ENCODE measurements at regions not wholly inside any gene's neighbourhood (a gene's known extent, or its start where the extent isn't known, plus 50 kb on each side); places are given as distances from the start of the nearest gene placed in this dataset.
"Not testable (repeated sequence)": the region's sequence is repeated elsewhere in the genome, so short reads cannot be mapped to it uniquely, and the experiment has no call there.

GRCh38 chr3:5376761-5377160, 189.3 kb downstream of the EDEM1 start:
- Histone ChIP-seq H3K4me3 (ENCODE audit: low read depth in 1 of 5, low read length in 5 of 5) (no peak overlapping the region), H3K27me3 (ENCODE audit: control insufficient read depth in 5 of 5, insufficient read depth in 4 of 5, low read length in 5 of 5) (no peaks in the 10 kb centered on the region)

GRCh38 chr3:5379266-5379665, 191.8 kb downstream of the EDEM1 start:
- H3K36me3 ChIP-seq (ENCODE audit: control insufficient read depth in 5 of 5, insufficient read depth in 5 of 5, low read length in 5 of 5); H3K9ac ChIP-seq (ENCODE audit: low read length in 5 of 5); H3K27me3 ChIP-seq (ENCODE audit: control insufficient read depth in 5 of 5, insufficient read depth in 4 of 5, low read length in 5 of 5); H3K9me3 ChIP-seq (ENCODE audit: control insufficient read depth in 5 of 5, low read length in 5 of 5); H3K4me3 ChIP-seq (ENCODE audit: low read depth in 1 of 5, low read length in 5 of 5); H3K4me1 ChIP-seq (ENCODE audit: control insufficient read depth in 5 of 5, insufficient read depth in 5 of 5, low read length in 5 of 5); H3K27ac ChIP-seq (ENCODE audit: low read depth, low read length): not testable (repeated sequence)

More at GRCh38 chr3:5376761-5377160, 189.3 kb downstream of the EDEM1 start:
- Histone ChIP-seq H3K9me3 (ENCODE audit: control insufficient read depth in 5 of 5, low read length in 5 of 5) (peaks cover 0 to 3% (median 2%) of the 10 kb centered on the region in 5 donors), H3K9ac (ENCODE audit: low read length in 5 of 5) (no peak overlapping the region), H3K36me3 (ENCODE audit: control insufficient read depth in 5 of 5, insufficient read depth in 5 of 5, low read length in 5 of 5) (no peaks in the 10 kb centered on the region), H3K27ac (ENCODE audit: low read depth, low read length) (no peak overlapping the region), H3K4me1 (ENCODE audit: control insufficient read depth in 5 of 5, insufficient read depth in 5 of 5, low read length in 5 of 5) (no peaks in the 10 kb centered on the region)

GRCh38 chr3:5383486-5384263, 196.2 kb downstream of the EDEM1 start:
- not testable (repeated sequence) for H3K27me3 ChIP-seq (ENCODE audit: control insufficient read depth in 5 of 5, insufficient read depth in 4 of 5, low read length in 5 of 5); H3K9ac ChIP-seq (ENCODE audit: low read length in 5 of 5); H3K36me3 ChIP-seq (ENCODE audit: control insufficient read depth in 5 of 5, insufficient read depth in 5 of 5, low read length in 5 of 5); H3K9me3 ChIP-seq (ENCODE audit: control insufficient read depth in 5 of 5, low read length in 5 of 5); H3K27ac ChIP-seq (ENCODE audit: low read depth, low read length); H3K4me1 ChIP-seq (ENCODE audit: control insufficient read depth in 5 of 5, insufficient read depth in 5 of 5, low read length in 5 of 5); H3K4me3 ChIP-seq (ENCODE audit: low read depth in 1 of 5, low read length in 5 of 5)

- Histone ChIP-seq H3K36me3 (ENCODE audit: control insufficient read depth in 5 of 5, insufficient read depth in 5 of 5, low read length in 5 of 5) (no peaks in the 10 kb centered on the region), H3K4me1 (ENCODE audit: control insufficient read depth in 5 of 5, insufficient read depth in 5 of 5, low read length in 5 of 5) (no peaks in the 10 kb centered on the region), H3K27me3 (ENCODE audit: control insufficient read depth in 5 of 5, insufficient read depth in 4 of 5, low read length in 5 of 5) (no peaks in the 10 kb centered on the region), H3K9ac (ENCODE audit: low read length in 5 of 5) (no peak overlapping the region), H3K9me3 (ENCODE audit: control insufficient read depth in 5 of 5, low read length in 5 of 5) (no peaks in the 10 kb centered on the region), H3K4me3 (ENCODE audit: low read depth in 1 of 5, low read length in 5 of 5) (no peak overlapping the region), H3K27ac (ENCODE audit: low read depth, low read length) (no peak overlapping the region)
Observed at GRCh38 chr3:5384557-5385236, 197.2 kb downstream of the EDEM1 start.

GRCh38 chr3:5388091-5388490, 200.6 kb downstream of the EDEM1 start:
- Histone ChIP-seq H3K27ac (ENCODE audit: low read depth, low read length) (no peak overlapping the region), H3K4me1 (ENCODE audit: control insufficient read depth in 5 of 5, insufficient read depth in 5 of 5, low read length in 5 of 5) (no peaks in the 10 kb centered on the region), H3K27me3 (ENCODE audit: control insufficient read depth in 5 of 5, insufficient read depth in 4 of 5, low read length in 5 of 5) (no peaks in the 10 kb centered on the region), H3K36me3 (ENCODE audit: control insufficient read depth in 5 of 5, insufficient read depth in 5 of 5, low read length in 5 of 5) (no peaks in the 10 kb centered on the region), H3K4me3 (ENCODE audit: low read depth in 1 of 5, low read length in 5 of 5) (no peak overlapping the region), H3K9ac (ENCODE audit: low read length in 5 of 5) (no peak overlapping the region), H3K9me3 (ENCODE audit: control insufficient read depth in 5 of 5, low read length in 5 of 5) (no peaks in the 10 kb centered on the region)

- H3K4me1 ChIP-seq (ENCODE audit: control insufficient read depth in 5 of 5, insufficient read depth in 5 of 5, low read length in 5 of 5), result no peaks in the 10 kb centered on the region
- H3K27me3 ChIP-seq (ENCODE audit: control insufficient read depth in 5 of 5, insufficient read depth in 4 of 5, low read length in 5 of 5), result no peaks in the 10 kb centered on the region
- H3K4me3 ChIP-seq (ENCODE audit: low read depth in 1 of 5, low read length in 5 of 5), result no peak overlapping the region
- no peaks in the 10 kb centered on the region for H3K36me3 ChIP-seq (ENCODE audit: control insufficient read depth in 5 of 5, insufficient read depth in 5 of 5, low read length in 5 of 5)
- no peaks in the 10 kb centered on the region for H3K9me3 ChIP-seq (ENCODE audit: control insufficient read depth in 5 of 5, low read length in 5 of 5)
- H3K9ac ChIP-seq (ENCODE audit: low read length in 5 of 5), result no peak overlapping the region
- no peak overlapping the region for H3K27ac ChIP-seq (ENCODE audit: low read depth, low read length)
Observed at GRCh38 chr3:5389057-5389456, 201.6 kb downstream of the EDEM1 start.

- H3K9ac ChIP-seq (ENCODE audit: low read length in 5 of 5), result no peak overlapping the region
- H3K9me3 ChIP-seq (ENCODE audit: control insufficient read depth in 5 of 5, low read length in 5 of 5), result no peaks in the 10 kb centered on the region
- no peaks in the 10 kb centered on the region for H3K27me3 ChIP-seq (ENCODE audit: control insufficient read depth in 5 of 5, insufficient read depth in 4 of 5, low read length in 5 of 5)
- no peaks in the 10 kb centered on the region for H3K4me1 ChIP-seq (ENCODE audit: control insufficient read depth in 5 of 5, insufficient read depth in 5 of 5, low read length in 5 of 5)
- H3K4me3 ChIP-seq (ENCODE audit: low read depth in 1 of 5, low read length in 5 of 5), result no peak overlapping the region
- no peak overlapping the region for H3K27ac ChIP-seq (ENCODE audit: low read depth, low read length)
- no peaks in the 10 kb centered on the region for H3K36me3 ChIP-seq (ENCODE audit: control insufficient read depth in 5 of 5, insufficient read depth in 5 of 5, low read length in 5 of 5)
Observed at GRCh38 chr3:5390221-5390620, 202.7 kb downstream of the EDEM1 start.

- H3K4me3 ChIP-seq (ENCODE audit: low read depth in 1 of 5, low read length in 5 of 5), result no peak overlapping the region
- H3K4me1 ChIP-seq (ENCODE audit: control insufficient read depth in 5 of 5, insufficient read depth in 5 of 5, low read length in 5 of 5), result no peaks in the 10 kb centered on the region
- H3K9me3 ChIP-seq (ENCODE audit: control insufficient read depth in 5 of 5, low read length in 5 of 5), result no peaks in the 10 kb centered on the region
- H3K36me3 ChIP-seq (ENCODE audit: control insufficient read depth in 5 of 5, insufficient read depth in 5 of 5, low read length in 5 of 5), result no peaks in the 10 kb centered on the region
- H3K9ac ChIP-seq (ENCODE audit: low read length in 5 of 5), result no peak overlapping the region
- no peaks in the 10 kb centered on the region for H3K27me3 ChIP-seq (ENCODE audit: control insufficient read depth in 5 of 5, insufficient read depth in 4 of 5, low read length in 5 of 5)
- no peak overlapping the region for H3K27ac ChIP-seq (ENCODE audit: low read depth, low read length)
Observed at GRCh38 chr3:5390936-5391625, 203.6 kb downstream of the EDEM1 start.

GRCh38 chr3:5401002-5401401, 213.5 kb downstream of the EDEM1 start:
- H3K27me3 ChIP-seq (ENCODE audit: control insufficient read depth in 5 of 5, insufficient read depth in 4 of 5, low read length in 5 of 5), result peaks cover 0 to 6% (median 0%) of the 10 kb centered on the region in 5 donors
- H3K9ac ChIP-seq (ENCODE audit: low read length in 5 of 5), result no peak overlapping the region
- peaks cover 0 to 3% (median 0%) of the 10 kb centered on the region in 5 donors for H3K4me1 ChIP-seq (ENCODE audit: control insufficient read depth in 5 of 5, insufficient read depth in 5 of 5, low read length in 5 of 5)
- H3K9me3 ChIP-seq (ENCODE audit: control insufficient read depth in 5 of 5, low read length in 5 of 5), result no peaks in the 10 kb centered on the region
- H3K36me3 ChIP-seq (ENCODE audit: control insufficient read depth in 5 of 5, insufficient read depth in 5 of 5, low read length in 5 of 5), result no peaks in the 10 kb centered on the region
- H3K27ac ChIP-seq (ENCODE audit: low read depth, low read length), result no peak overlapping the region
- no peak overlapping the region for H3K4me3 ChIP-seq (ENCODE audit: low read depth in 1 of 5, low read length in 5 of 5)

GRCh38 chr3:5404718-5405117, 217.2 kb downstream of the EDEM1 start:
- Histone ChIP-seq H3K9ac (ENCODE audit: low read length in 5 of 5) (no peak overlapping the region), H3K9me3 (ENCODE audit: control insufficient read depth in 5 of 5, low read length in 5 of 5) (no peaks in the 10 kb centered on the region), H3K27ac (ENCODE audit: low read depth, low read length) (no peak overlapping the region), H3K27me3 (ENCODE audit: control insufficient read depth in 5 of 5, insufficient read depth in 4 of 5, low read length in 5 of 5) (peaks cover 0 to 6% (median 0%) of the 10 kb centered on the region in 5 donors), H3K4me1 (ENCODE audit: control insufficient read depth in 5 of 5, insufficient read depth in 5 of 5, low read length in 5 of 5) (peaks cover 0 to 3% (median 0%) of the 10 kb centered on the region in 5 donors), H3K36me3 (ENCODE audit: control insufficient read depth in 5 of 5, insufficient read depth in 5 of 5, low read length in 5 of 5) (no peaks in the 10 kb centered on the region), H3K4me3 (ENCODE audit: low read depth in 1 of 5, low read length in 5 of 5) (no peak overlapping the region)
